A549 (cell line): ENCODE measurements at regions not wholly inside any gene's neighbourhood (a gene's known extent, or its start where the extent isn't known, plus 50 kb on each side); places are given as distances from the start of the nearest gene placed in this dataset.

Source experiments
- CBX2 ChIP-seq: fragments of 200-600 bp; sonication (generic); IDR thresholded peaks from 2 replicates; pipeline ENCODE4 v1.6.1; 2016; ENCODE audit warnings: low read depth, mild to moderate bottlenecking, borderline replicate concordance
- CTCF ChIP-seq: fragments of >200 bp; sonication (Bioruptor Twin); formaldehyde crosslinking; IDR thresholded peaks from 3 replicates; pipeline ENCODE4 v1.5.1; 2016
- EP300 ChIP-seq, 2 experiments: fragments of >200 bp; sonication (Bioruptor Twin); formaldehyde crosslinking; IDR thresholded peaks; 2 replicates in 1 of 2; 3 replicates in 1 of 2; pipeline ENCODE4 v1.6.1; 2016 to 2017
- HMGXB4 ChIP-seq: fragments of 250-450 bp; sonication (Bioruptor Pico); IDR thresholded peaks from 2 replicates; pipeline ENCODE4 v1.5.0; 2021; ENCODE audit warnings: mild to moderate bottlenecking, moderate library complexity, borderline replicate concordance
- KDM1A ChIP-seq: fragments of 200-600 bp; sonication (generic); IDR thresholded peaks from 2 replicates; pipeline ENCODE4 v1.6.1; 2016; ENCODE audit warnings: low read depth, mild to moderate bottlenecking
- MAX ChIP-seq: IDR thresholded peaks from 2 replicates; pipeline ENCODE4 v1.6.1; 2012
- MAZ ChIP-seq: fragments of 150-350 bp; IDR thresholded peaks from 2 replicates; pipeline ENCODE4 v1.6.1; 2014; ENCODE audit warnings: antibody characterized with exemption, low read depth, low read length, borderline replicate concordance
- POLR2A ChIP-seq: IDR thresholded peaks from 2 replicates; pipeline ENCODE4 v1.6.1; 2012; ENCODE audit warnings: mild to moderate bottlenecking, low read length
- RAD21 ChIP-seq, 2 experiments: fragments of >200 bp in 1 of 2; sonication (Bioruptor Twin) in 1 of 2; formaldehyde crosslinking in 1 of 2; IDR thresholded peaks in 1 of 2; conservative IDR thresholded peaks in 1 of 2; 2 replicates in 1 of 2; 3 replicates in 1 of 2; pipeline ENCODE4 v1.6.1; 2012 to 2018; ENCODE audit warnings: inconsistent platforms in 1 of 2
- REST ChIP-seq: fragments of 200-600 bp; sonication (generic); IDR thresholded peaks from 2 replicates; pipeline ENCODE4 v1.6.1; 2016; ENCODE audit warnings: antibody characterized with exemption, mild to moderate bottlenecking, moderate library complexity
- RFX5 ChIP-seq: fragments of 450-650 bp; IDR thresholded peaks from 2 replicates; pipeline ENCODE4 v1.7.1; 2014; ENCODE audit warnings: antibody characterized with exemption, mild to moderate bottlenecking, moderate library complexity
- USF2 ChIP-seq: fragments of 450-650 bp; IDR thresholded peaks from 2 replicates; pipeline ENCODE4 v1.6.1; 2014; ENCODE audit warnings: antibody characterized with exemption

- TF ChIP-seq CTCF: no peak
- no peak for TF ChIP-seq POLR2A
- no peak for TF ChIP-seq USF2
- TF ChIP-seq RFX5: no peak
- TF ChIP-seq EP300 (IDR thresholded peaks at IDR 0.05): no peak
- no peak for TF ChIP-seq HMGXB4 (CRISPR knock-in tag)
- TF ChIP-seq KDM1A: no peak
- no peak for TF ChIP-seq MAZ
- TF ChIP-seq MAX: no peak
- TF ChIP-seq RAD21 (conservative IDR thresholded peaks at IDR 0.05 in 1 of 2, IDR thresholded peaks at IDR 0.05 in 1 of 2): no peak
- TF ChIP-seq REST: no peak
- TF ChIP-seq CBX2: no peak
Measured at GRCh38 chr1:112048421-112048820, 59.0 kb upstream of the KCND3 start.
